SK-N-MC (cell line): ENCODE measurements at regions not wholly inside any gene's neighbourhood (a gene's known extent, or its start where the extent isn't known, plus 50 kb on each side); places are given as distances from the start of the nearest gene placed in this dataset.

Experiments
- DNase-seq: peaks from one replicate; pipeline ENCODE4 v3.0.0-alpha.2; 2011; ENCODE audit warnings: low read depth, low spot score
- H3K27ac ChIP-seq: fragments of 200-600 bp; sonication (generic); 2 replicates; pipeline ENCODE4 v1.5.1; 2016; ENCODE audit warnings: mixed run types
- H3K36me3 ChIP-seq: fragments of 200-600 bp; sonication (generic); 2 replicates; pipeline ENCODE4 v1.6.1; 2017; ENCODE audit warnings: antibody characterized with exemption, low read length, mixed read lengths; ENCODE audit not compliant: insufficient read depth
- H3K4me3 ChIP-seq: fragments of 200-600 bp; sonication (generic); 2 replicates; pipeline ENCODE4 v1.5.1; 2016
- H3K9ac ChIP-seq: fragments of 200-600 bp; sonication (generic); 2 replicates; pipeline ENCODE4 v1.8.0; 2017; ENCODE audit warnings: mixed run types, mixed read lengths; ENCODE audit not compliant: insufficient read length
- H3K9me3 ChIP-seq: fragments of 200-600 bp; sonication (generic); 2 replicates; pipeline ENCODE4 v1.6.1; 2017; ENCODE audit warnings: low read depth, mild to moderate bottlenecking, antibody characterized with exemption, low read length, moderate library complexity, mixed read lengths
- EZH2 ChIP-seq: fragments of 200-600 bp; sonication (generic); IDR thresholded peaks from one replicate; pipeline ENCODE4 v1.6.1; 2017; ENCODE audit warnings: antibody characterized with exemption
- FOXP2 ChIP-seq: optimal IDR thresholded peaks from 2 replicates; pipeline ENCODE3; 2011; ENCODE audit warnings: mild to moderate bottlenecking, moderate library complexity; ENCODE audit not compliant: insufficient read depth; ENCODE audit errors: extremely low read length, control extremely low read depth
- POLR2AphosphoS5 ChIP-seq: IDR thresholded peaks from 2 replicates; pipeline ENCODE4 v1.6.1; 2012; ENCODE audit warnings: mild to moderate bottlenecking, low read depth, low read length, borderline replicate concordance

DNA sequence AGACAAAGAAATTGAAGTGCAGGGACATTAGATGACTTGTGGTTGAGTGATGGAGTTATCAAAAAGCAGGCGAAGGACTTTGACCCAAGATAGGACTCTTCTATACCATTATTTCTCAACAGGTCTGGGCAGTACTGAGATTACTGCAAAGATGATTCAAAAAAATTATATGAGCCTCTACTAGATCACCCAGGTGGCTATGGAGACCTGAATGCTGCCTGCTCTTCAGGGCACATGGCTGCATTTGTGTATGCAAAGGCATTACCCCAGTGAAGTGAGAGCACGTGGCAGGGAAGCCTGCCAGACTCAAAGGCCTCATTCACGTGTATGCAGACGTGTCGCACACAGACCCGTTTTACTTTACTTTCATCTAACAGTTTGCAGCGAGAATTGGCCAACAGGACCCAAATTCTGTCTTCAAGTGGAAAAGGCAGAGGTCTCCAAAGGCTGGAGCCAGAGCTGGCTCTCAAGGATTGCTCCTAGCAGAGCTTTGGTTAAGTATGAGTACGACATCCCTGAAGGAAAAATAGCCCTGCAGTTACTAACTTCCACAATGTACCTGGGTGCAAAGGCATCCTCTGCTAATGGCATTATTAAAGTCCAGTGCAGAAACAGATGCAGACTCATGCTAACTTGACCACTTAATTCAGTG, 113.8 kb upstream of the ARMC2 start:
- TF ChIP-seq POLR2AphosphoS5 (no peak), FOXP2 (no peak), EZH2 (no peak)
- no peak overlapping the region for H3K27ac ChIP-seq
- no peak for DNase-seq
- H3K4me3 ChIP-seq, result no peak overlapping the region
- H3K9ac ChIP-seq, result no peak overlapping the region
- H3K36me3 ChIP-seq, result no peaks in the 10 kb centered on the region
- no peaks in the 10 kb centered on the region for H3K9me3 ChIP-seq

DNA sequence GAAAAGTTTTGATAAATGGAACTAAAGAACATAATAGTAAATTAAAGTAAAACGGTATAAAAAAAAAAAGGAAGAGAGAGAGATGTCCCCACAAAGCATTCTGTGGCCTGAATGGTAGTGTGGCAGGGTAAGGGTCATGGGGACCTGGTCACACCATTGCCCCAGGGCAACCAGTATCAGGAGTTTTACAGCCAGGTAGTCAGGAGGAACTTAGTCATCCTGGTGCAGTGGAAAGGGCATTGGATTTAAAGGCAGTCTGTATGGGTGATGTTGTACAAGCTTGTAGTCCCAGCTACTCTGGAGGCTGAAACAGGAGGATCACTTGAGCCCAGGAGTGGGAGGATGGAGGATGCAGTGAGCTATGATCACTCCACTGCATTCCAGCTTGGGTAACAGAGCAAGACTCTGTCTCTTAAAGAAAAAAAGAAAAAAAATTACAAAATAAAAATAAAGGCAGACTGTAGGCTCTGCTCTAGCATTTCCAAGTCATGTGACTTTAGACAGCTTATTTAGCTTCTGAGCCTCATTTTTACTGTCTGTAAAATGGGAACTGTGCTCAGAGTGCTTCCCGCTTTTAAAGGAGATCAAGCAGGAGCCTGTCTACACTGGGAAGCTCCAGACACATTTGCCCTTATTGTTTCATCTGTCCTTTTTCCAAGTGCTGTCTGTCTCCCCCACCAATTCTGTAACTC, 112.8 kb upstream of the ARMC2 start:
- Histone ChIP-seq H3K4me3 (no peak overlapping the region), H3K27ac (no peak overlapping the region), H3K9me3 (no peaks in the 10 kb centered on the region), H3K9ac (no peak overlapping the region), H3K36me3 (no peaks in the 10 kb centered on the region)
- TF ChIP-seq FOXP2 (no peak), POLR2AphosphoS5 (no peak), EZH2 (no peak)
- DNase-seq, result no peak

DNA sequence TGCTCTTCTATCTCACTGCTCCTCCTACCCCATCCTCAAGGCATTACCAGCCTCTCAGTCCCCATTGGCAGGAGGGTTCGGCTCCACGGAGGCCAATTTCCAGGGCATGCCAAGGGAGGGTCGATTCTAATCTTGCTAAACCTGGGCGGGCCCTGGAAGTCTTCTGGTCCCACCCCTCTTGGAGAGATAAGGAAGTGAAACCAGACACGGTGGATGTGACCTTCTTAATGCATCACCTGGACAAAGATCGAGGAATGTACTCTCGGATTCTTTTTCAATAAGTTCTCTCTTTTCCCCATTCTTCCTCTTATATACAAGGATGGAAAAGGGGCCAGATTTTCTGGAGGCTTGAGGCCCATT, 112.2 kb upstream of the ARMC2 start:
- TF ChIP-seq FOXP2 (no peak), EZH2 (no peak), POLR2AphosphoS5 (no peak)
- H3K9ac ChIP-seq, result no peak overlapping the region
- no peaks in the 10 kb centered on the region for H3K36me3 ChIP-seq
- no peak overlapping the region for H3K27ac ChIP-seq
- no peaks in the 10 kb centered on the region for H3K9me3 ChIP-seq
- H3K4me3 ChIP-seq, result no peak overlapping the region
- DNase-seq, result no peak

GRCh38 chr6:108736832-108737231, 111.4 kb upstream of the ARMC2 start:
- no peaks in the 10 kb centered on the region for H3K9me3 ChIP-seq
- DNase-seq, result no peak
- TF ChIP-seq EZH2 (no peak), FOXP2 (no peak), POLR2AphosphoS5 (no peak)
- H3K36me3 ChIP-seq, result no peaks in the 10 kb centered on the region
- no peak overlapping the region for H3K9ac ChIP-seq
- H3K27ac ChIP-seq, result no peak overlapping the region
- no peak overlapping the region for H3K4me3 ChIP-seq

DNA sequence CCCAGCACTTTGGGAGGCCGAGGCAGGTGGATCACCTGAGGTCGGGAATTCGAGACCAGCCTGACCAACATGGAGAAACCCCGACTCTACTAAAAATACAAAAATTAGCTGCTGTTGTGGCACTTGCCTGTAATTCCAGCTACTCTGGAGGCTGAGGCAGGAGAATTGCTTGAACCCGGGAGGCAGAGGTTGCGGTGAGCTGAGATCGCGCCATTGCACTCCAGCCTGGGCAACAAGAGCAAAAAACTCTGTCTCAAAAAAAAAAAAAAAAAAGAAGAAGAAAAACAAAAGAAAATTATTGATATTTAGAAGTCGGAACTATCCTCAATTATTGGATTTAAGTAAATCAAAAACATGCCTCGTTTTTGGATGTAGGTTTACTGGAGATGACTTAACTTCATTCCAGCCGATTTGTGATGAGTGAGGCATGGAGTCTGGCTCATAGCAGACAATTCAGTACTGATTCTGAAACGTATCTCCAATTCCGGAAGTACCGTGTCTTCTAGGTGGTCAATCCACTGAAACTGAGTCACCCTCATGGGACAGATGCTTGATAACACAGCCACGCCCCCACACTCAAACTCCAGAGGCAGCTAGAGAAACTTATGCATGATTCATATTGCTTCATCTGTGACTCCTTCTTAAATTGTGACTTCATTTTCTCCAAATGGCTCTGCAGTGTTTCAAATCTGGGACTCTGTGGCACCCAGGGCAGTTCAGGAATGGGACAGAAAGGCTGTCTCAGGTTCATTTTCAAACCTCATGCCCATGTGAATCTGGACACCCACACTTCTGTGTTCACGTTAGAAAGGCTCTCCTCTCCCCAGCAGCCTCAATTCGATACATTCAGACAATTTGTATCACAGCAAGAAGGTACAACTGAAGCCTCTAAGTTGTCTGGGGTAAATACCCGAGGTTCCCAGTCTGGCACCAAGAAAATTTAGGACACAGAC, 110.4 kb upstream of the ARMC2 start:
- Histone ChIP-seq H3K36me3 (no peaks in the 10 kb centered on the region), H3K9me3 (no peaks in the 10 kb centered on the region), H3K27ac (no peak overlapping the region), H3K9ac (no peak overlapping the region), H3K4me3 (no peak overlapping the region)
- DNase-seq, result no peak
- TF ChIP-seq POLR2AphosphoS5 (no peak), FOXP2 (no peak), EZH2 (no peak)

GRCh38 chr6:108738684-108739416, 109.4 kb upstream of the ARMC2 start:
- no peak for TF ChIP-seq EZH2
- no peak for TF ChIP-seq POLR2AphosphoS5
- TF ChIP-seq FOXP2, result no peak
- Histone ChIP-seq H3K36me3 (no peaks in the 10 kb centered on the region), H3K27ac (no peak overlapping the region), H3K4me3 (no peak overlapping the region), H3K9ac (no peak overlapping the region), H3K9me3 (no peaks in the 10 kb centered on the region)
- DNase-seq, result no peak

GRCh38 chr6:108739496-108740330, 108.5 kb upstream of the ARMC2 start:
- no peak overlapping the region for H3K27ac ChIP-seq
- H3K36me3 ChIP-seq, result no peaks in the 10 kb centered on the region
- no peak overlapping the region for H3K9ac ChIP-seq
- no peaks in the 10 kb centered on the region for H3K9me3 ChIP-seq
- no peak for DNase-seq
- H3K4me3 ChIP-seq, result no peak overlapping the region
- TF ChIP-seq FOXP2, result no peak
- no peak for TF ChIP-seq POLR2AphosphoS5
- TF ChIP-seq EZH2, result no peak
